Spleen (tissue), 7 donors: ENCODE measurements at regions not wholly inside any gene's neighbourhood (a gene's known extent, or its start where the extent isn't known, plus 50 kb on each side); places are given as distances from the start of the nearest gene placed in this dataset.

Experiments used
- CTCF ChIP-seq, 11 experiments: fragments of 200-600 bp in 7 of 11; fragments of 450-650 bp in 4 of 11; sonication (generic) in 4 of 11; IDR thresholded peaks in 8 of 11; conservative IDR thresholded peaks in 3 of 11; 1 replicate in 7 of 11; 2 replicates in 4 of 11; pipeline versions ENCODE4 v1.4.0 to v1.8.0; 2016 to 2021; ENCODE audit warnings: antibody characterized with exemption in 11 of 11, inconsistent platforms in 4 of 11, mild to moderate bottlenecking in 1 of 11
- POLR2AphosphoS5 ChIP-seq, 3 donors: sonication (generic); formaldehyde crosslinking; IDR thresholded peaks; one replicate each; pipeline ENCODE4 v1.5.1; 2017; ENCODE audit warnings: antibody characterized with exemption in 3 of 3
- donor health status: DM: no; HTN: no; CAD: no; lungs with moderate emphysema.
- donor health status: DM: no; HTN: no; CAD: no.
- donor health status: DM: no; HTN: no; CAD: no.

GRCh38 chr2:216574046-216574445, 59.2 kb upstream of the IGFBP2 start:
- TF ChIP-seq CTCF (IDR thresholded peaks at IDR 0.05 in 8 of 11, conservative IDR thresholded peaks at IDR 0.05 in 3 of 11): no peak
- no peak for TF ChIP-seq POLR2AphosphoS5 (IDR thresholded peaks at IDR 0.05)
